ENCODE measurements at regions not wholly inside any gene's neighbourhood (a gene's known extent, or its start where the extent isn't known, plus 50 kb on each side); places are given as distances from the start of the nearest gene placed in this dataset.

GRCh38 chr9:12933957-12934356 lies 159.1 kb downstream of the LURAP1L start:
- CTCF ChIA-PET = no interaction called here
- Histone ChIP-seq H3K4me3 (ENCODE audit: low read depth, low read length) (no peak overlapping the region), H3K27ac (ENCODE audit: extremely low read depth, low read depth, low read length) (no peak overlapping the region)

DNA sequence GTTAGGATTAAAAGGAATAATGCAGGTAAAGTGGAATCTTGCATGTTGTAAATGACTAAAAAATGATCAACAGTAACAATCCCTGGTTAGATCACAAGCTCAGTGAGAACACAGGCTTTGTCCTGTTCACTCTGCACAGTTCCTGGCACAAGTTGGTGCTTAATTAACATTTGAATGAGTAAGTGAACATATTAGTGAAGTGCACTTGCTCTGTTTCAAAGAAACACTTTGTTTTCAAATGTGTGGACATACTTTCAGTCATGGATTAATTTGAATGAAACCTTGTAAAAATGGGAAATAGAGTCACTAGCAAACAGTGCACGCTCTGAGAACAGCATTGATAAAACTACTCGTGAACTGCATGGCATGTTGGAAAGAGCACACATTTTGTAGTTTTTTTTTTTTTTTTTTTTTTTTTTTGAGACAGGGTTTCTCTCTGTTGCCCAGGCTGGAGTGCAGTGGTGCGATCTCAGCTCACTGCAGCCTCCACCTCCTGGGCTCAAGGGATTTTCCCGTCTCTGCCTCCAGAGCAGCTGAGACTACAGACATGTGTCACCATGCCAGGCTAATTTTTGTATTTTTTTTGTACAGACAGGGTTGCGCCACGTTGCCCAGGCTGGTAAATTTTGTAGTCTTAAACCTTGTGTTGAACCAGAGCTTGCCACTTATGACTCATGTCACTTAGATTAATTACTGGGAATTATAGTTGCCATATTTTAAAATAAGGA lies 159.9 kb downstream of the LURAP1L start:
- Histone ChIP-seq H3K9me3 (ENCODE audit: control insufficient read depth, insufficient read depth, low read depth, low read length) (no peaks in the 10 kb centered on the region), H3K27ac (ENCODE audit: extremely low read depth, low read depth, low read length) (no peak overlapping the region), H3K4me3 (ENCODE audit: low read depth, low read length) (no peak overlapping the region), H3K4me1 (ENCODE audit: control insufficient read depth, insufficient read depth, low read length) (no peaks in the 10 kb centered on the region), H3K36me3 (ENCODE audit: control insufficient read depth in 2 of 2, insufficient read depth in 1 of 2, low read length in 2 of 2) (no peaks in the 10 kb centered on the region)
- CTCF ChIA-PET = interaction anchor here (0.5 to 0.6 kb wide), 2 partner anchors 15 to 147 kb away, joined by 5 read pairs; no protein-coding TSS in a partner anchor
- POLR2A ChIA-PET = no interaction called here
- TF ChIP-seq ZNF501 (tag by site-specific recombination; IDR thresholded peaks at IDR 0.05) = no peak
- TF ChIP-seq KLF1 (tag by site-specific recombination; IDR thresholded peaks at IDR 0.05) = no peak
- TF ChIP-seq ZNF146 (tag by site-specific recombination; IDR thresholded peaks at IDR 0.05) = no peak
- TF ChIP-seq ZNF132 (tag by site-specific recombination; IDR thresholded peaks at IDR 0.05; ENCODE audit: borderline replicate concordance) = no peak
- TF ChIP-seq ZNF19 (tag by site-specific recombination; IDR thresholded peaks at IDR 0.05; ENCODE audit: low read depth) = no peak
- TF ChIP-seq ZNF292 (tag by site-specific recombination; IDR thresholded peaks at IDR 0.05; ENCODE audit: borderline replicate concordance, low read depth) = no peak
- no peak for TF ChIP-seq PRDM4 (tag by site-specific recombination; IDR thresholded peaks at IDR 0.05)

More at GRCh38 chr9:12933957-12934356, 159.1 kb downstream of the LURAP1L start:
- H3K36me3 ChIP-seq (ENCODE audit: control insufficient read depth in 2 of 2, insufficient read depth in 1 of 2, low read length in 2 of 2) = no peaks in the 10 kb centered on the region
- TF ChIP-seq ZNF155 (tag by site-specific recombination; IDR thresholded peaks at IDR 0.05) (no peak), ZNF704 (tag by site-specific recombination; IDR thresholded peaks at IDR 0.05) (no peak), ZNF747 (tag by site-specific recombination; IDR thresholded peaks at IDR 0.05) (no peak), HOXC10 (CRISPR knock-in tag; IDR thresholded peaks at IDR 0.05) (no peak), MZF1 (tag by site-specific recombination; IDR thresholded peaks at IDR 0.05; ENCODE audit: borderline replicate concordance) (no peak), ZNF585B (tag by site-specific recombination; IDR thresholded peaks at IDR 0.05) (no peak), ZNF112 (tag by site-specific recombination; IDR thresholded peaks at IDR 0.05) (no peak), ZNF2 (tag by site-specific recombination; IDR thresholded peaks at IDR 0.05) (no peak), BCL6B (tag by site-specific recombination; IDR thresholded peaks at IDR 0.05) (no peak), ZNF76 (tag by site-specific recombination; IDR thresholded peaks at IDR 0.05; ENCODE audit: borderline replicate concordance, low read depth) (no peak), ZNF629 (tag by site-specific recombination; IDR thresholded peaks at IDR 0.05) (no peak), KLF1 (tag by site-specific recombination; IDR thresholded peaks at IDR 0.05) (no peak), ZNF521 (tag by site-specific recombination; IDR thresholded peaks at IDR 0.05) (no peak), KLF16 (tag by site-specific recombination; IDR thresholded peaks at IDR 0.05) (no peak), ZBTB44 (tag by site-specific recombination; IDR thresholded peaks at IDR 0.05) (no peak), HOXD13 (CRISPR knock-in tag; IDR thresholded peaks at IDR 0.05; ENCODE audit: borderline replicate concordance) (no peak), ZFP37 (tag by site-specific recombination; IDR thresholded peaks at IDR 0.05) (no peak)
- TF ChIP-seq, protein P1, sequence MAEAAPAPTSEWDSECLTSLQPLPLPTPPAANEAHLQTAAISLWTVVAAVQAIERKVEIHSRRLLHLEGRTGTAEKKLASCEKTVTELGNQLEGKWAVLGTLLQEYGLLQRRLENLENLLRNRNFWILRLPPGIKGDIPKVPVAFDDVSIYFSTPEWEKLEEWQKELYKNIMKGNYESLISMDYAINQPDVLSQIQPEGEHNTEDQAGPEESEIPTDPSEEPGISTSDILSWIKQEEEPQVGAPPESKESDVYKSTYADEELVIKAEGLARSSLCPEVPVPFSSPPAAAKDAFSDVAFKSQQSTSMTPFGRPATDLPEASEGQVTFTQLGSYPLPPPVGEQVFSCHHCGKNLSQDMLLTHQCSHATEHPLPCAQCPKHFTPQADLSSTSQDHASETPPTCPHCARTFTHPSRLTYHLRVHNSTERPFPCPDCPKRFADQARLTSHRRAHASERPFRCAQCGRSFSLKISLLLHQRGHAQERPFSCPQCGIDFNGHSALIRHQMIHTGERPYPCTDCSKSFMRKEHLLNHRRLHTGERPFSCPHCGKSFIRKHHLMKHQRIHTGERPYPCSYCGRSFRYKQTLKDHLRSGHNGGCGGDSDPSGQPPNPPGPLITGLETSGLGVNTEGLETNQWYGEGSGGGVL (tag by site-specific recombination; IDR thresholded peaks at IDR 0.05) = no peak
- TF ChIP-seq, protein P2, sequence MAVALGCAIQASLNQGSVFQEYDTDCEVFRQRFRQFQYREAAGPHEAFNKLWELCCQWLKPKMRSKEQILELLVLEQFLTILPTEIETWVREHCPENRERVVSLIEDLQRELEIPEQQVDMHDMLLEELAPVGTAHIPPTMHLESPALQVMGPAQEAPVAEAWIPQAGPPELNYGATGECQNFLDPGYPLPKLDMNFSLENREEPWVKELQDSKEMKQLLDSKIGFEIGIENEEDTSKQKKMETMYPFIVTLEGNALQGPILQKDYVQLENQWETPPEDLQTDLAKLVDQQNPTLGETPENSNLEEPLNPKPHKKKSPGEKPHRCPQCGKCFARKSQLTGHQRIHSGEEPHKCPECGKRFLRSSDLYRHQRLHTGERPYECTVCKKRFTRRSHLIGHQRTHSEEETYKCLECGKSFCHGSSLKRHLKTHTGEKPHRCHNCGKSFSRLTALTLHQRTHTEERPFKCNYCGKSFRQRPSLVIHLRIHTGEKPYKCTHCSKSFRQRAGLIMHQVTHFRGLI (tag by site-specific recombination; IDR thresholded peaks at IDR 0.05) = no peak
- POLR2A ChIA-PET = no interaction called here
- H3K4me1 ChIP-seq (ENCODE audit: control insufficient read depth, insufficient read depth, low read length) = no peaks in the 10 kb centered on the region
- no peaks in the 10 kb centered on the region for H3K9me3 ChIP-seq (ENCODE audit: control insufficient read depth, insufficient read depth, low read depth, low read length)
